ENCODE measurements at regions not wholly inside any gene's neighbourhood (a gene's known extent, or its start where the extent isn't known, plus 50 kb on each side); places are given as distances from the start of the nearest gene placed in this dataset.

- intact Hi-C loops (cut with micrococcal nuclease; ENCODE audit: unreplicated experiment) = loop anchor here (10.0 kb wide), 1 partner anchor 275 kb away; no protein-coding TSS in a partner anchor
- Histone ChIP-seq H3K4me3 (ENCODE audit: low read depth, low read length, poor library complexity, severe bottlenecking) (no peak overlapping the region), H3K4me1 (ENCODE audit: insufficient read depth, low read length, poor library complexity, severe bottlenecking) (no peaks in the 10 kb centered on the region), H3K36me3 (ENCODE audit: insufficient read depth, low read length, poor library complexity, severe bottlenecking) (no peaks in the 10 kb centered on the region), H3K9me3 (ENCODE audit: low read depth, low read length, poor library complexity, severe bottlenecking) (peaks cover 6% of the 10 kb centered on the region), H3K27me3 (replicated peaks; ENCODE audit: insufficient read depth, low read depth, low read length, poor library complexity) (no peaks in the 10 kb centered on the region), H3K27ac (ENCODE audit: low read depth, low read length, poor library complexity, severe bottlenecking) (no peak overlapping the region)
- ChIA-PET POLR2A (ENCODE audit: low non-redundant PET) (no interaction called here), CTCF (no interaction called here)
- TF ChIP-seq CTCF (conservative IDR thresholded peaks at IDR 0.05; ENCODE audit: low read depth, low read length) (no peak), EZH2 (IDR thresholded peaks at IDR 0.05; ENCODE audit: borderline replicate concordance, low read depth, low read length, poor library complexity, severe bottlenecking) (no peak)
- DNase-seq (ENCODE audit: low spot score) = no peak
- no TSS peak for BruUV-seq (replicated peaks)
Measured at GRCh38 chr2:171249689-171250088, 89.0 kb upstream of the TLK1 start.

GRCh38 chr2:171247741-171248662 is 87.3 kb upstream of the TLK1 start:
- CTCF ChIA-PET = no interaction called here
- no peaks in the 10 kb centered on the region for H3K4me1 ChIP-seq (ENCODE audit: insufficient read depth, low read length, poor library complexity, severe bottlenecking)
- no peak for TF ChIP-seq CTCF (conservative IDR thresholded peaks at IDR 0.05; ENCODE audit: low read depth, low read length)
- TF ChIP-seq EZH2 (IDR thresholded peaks at IDR 0.05; ENCODE audit: borderline replicate concordance, low read depth, low read length, poor library complexity, severe bottlenecking) = no peak
- intact Hi-C loops (cut with micrococcal nuclease; ENCODE audit: unreplicated experiment) = loop anchor here (10.0 kb wide), 1 partner anchor 273 kb away; no protein-coding TSS in a partner anchor
- BruUV-seq (replicated peaks) = no TSS peak
- H3K27ac ChIP-seq (ENCODE audit: low read depth, low read length, poor library complexity, severe bottlenecking) = no peak overlapping the region
- peaks cover 6% of the 10 kb centered on the region for H3K9me3 ChIP-seq (ENCODE audit: low read depth, low read length, poor library complexity, severe bottlenecking)
- no peaks in the 10 kb centered on the region for H3K27me3 ChIP-seq (replicated peaks; ENCODE audit: insufficient read depth, low read depth, low read length, poor library complexity)
- no peak overlapping the region for H3K4me3 ChIP-seq (ENCODE audit: low read depth, low read length, poor library complexity, severe bottlenecking)
- DNase-seq (ENCODE audit: low spot score) = no peak
- POLR2A ChIA-PET (ENCODE audit: low non-redundant PET) = no interaction called here
- H3K36me3 ChIP-seq (ENCODE audit: insufficient read depth, low read length, poor library complexity, severe bottlenecking) = no peaks in the 10 kb centered on the region

GRCh38 chr2:171244970-171245782 is 84.5 kb upstream of the TLK1 start:
- Histone ChIP-seq H3K27ac (ENCODE audit: low read depth, low read length, poor library complexity, severe bottlenecking) (no peak overlapping the region), H3K27me3 (replicated peaks; ENCODE audit: insufficient read depth, low read depth, low read length, poor library complexity) (no peaks in the 10 kb centered on the region), H3K4me1 (ENCODE audit: insufficient read depth, low read length, poor library complexity, severe bottlenecking) (no peaks in the 10 kb centered on the region), H3K4me3 (ENCODE audit: low read depth, low read length, poor library complexity, severe bottlenecking) (no peak overlapping the region), H3K9me3 (ENCODE audit: low read depth, low read length, poor library complexity, severe bottlenecking) (peaks cover 6% of the 10 kb centered on the region), H3K36me3 (ENCODE audit: insufficient read depth, low read length, poor library complexity, severe bottlenecking) (no peaks in the 10 kb centered on the region)
- TF ChIP-seq EZH2 (IDR thresholded peaks at IDR 0.05; ENCODE audit: borderline replicate concordance, low read depth, low read length, poor library complexity, severe bottlenecking) (no peak), CTCF (conservative IDR thresholded peaks at IDR 0.05; ENCODE audit: low read depth, low read length) (no peak)
- ChIA-PET POLR2A (ENCODE audit: low non-redundant PET) (no interaction called here), CTCF (no interaction called here)
- intact Hi-C loops (cut with micrococcal nuclease; ENCODE audit: unreplicated experiment) = loop anchor here (10.0 kb wide), 1 partner anchor 270 kb away; no protein-coding TSS in a partner anchor
- BruUV-seq (replicated peaks) = no TSS peak
- peak; percentile 10 for DNase-seq (ENCODE audit: low spot score)

Measured in A673 (cell line).